ENCODE measurements at regions not wholly inside any gene's neighbourhood (a gene's known extent, or its start where the extent isn't known, plus 50 kb on each side); places are given as distances from the start of the nearest gene placed in this dataset.

GRCh38 chrX:121931567-121931966, 884.2 kb downstream of the GLUD2 start:
- TF ChIP-seq CTCF (conservative IDR thresholded peaks at IDR 0.05), result no peak
- no peak overlapping the region for H3K27ac ChIP-seq

GRCh38 chrX:121932688-121933087, 885.3 kb downstream of the GLUD2 start:
- no peak for TF ChIP-seq CTCF (conservative IDR thresholded peaks at IDR 0.05)
- H3K27ac ChIP-seq, result no peak overlapping the region

GRCh38 chrX:121949041-121949760, 901.8 kb downstream of the GLUD2 start:
- TF ChIP-seq CTCF (conservative IDR thresholded peaks at IDR 0.05), result no peak
- H3K27ac ChIP-seq, result no peak overlapping the region

- H3K27ac ChIP-seq, result no peak overlapping the region
Observed at GRCh38 chrX:121958886-121959285, 911.5 kb downstream of the GLUD2 start.

GRCh38 chrX:121975671-121976070, 928.3 kb downstream of the GLUD2 start:
- no peak overlapping the region for H3K27ac ChIP-seq
- no peak for TF ChIP-seq CTCF (conservative IDR thresholded peaks at IDR 0.05)

More at GRCh38 chrX:121958886-121959285, 911.5 kb downstream of the GLUD2 start:
- no peak for TF ChIP-seq CTCF (conservative IDR thresholded peaks at IDR 0.05)

- no peak overlapping the region for H3K27ac ChIP-seq
- TF ChIP-seq CTCF (conservative IDR thresholded peaks at IDR 0.05), result no peak
Observed at GRCh38 chrX:121987163-121987562, 939.8 kb downstream of the GLUD2 start.

- TF ChIP-seq CTCF (conservative IDR thresholded peaks at IDR 0.05), result no peak
- no peak overlapping the region for H3K27ac ChIP-seq
Observed at GRCh38 chrX:121987835-121988234, 940.4 kb downstream of the GLUD2 start.
